ENCODE measurements at regions not wholly inside any gene's neighbourhood (a gene's known extent, or its start where the extent isn't known, plus 50 kb on each side); places are given as distances from the start of the nearest gene placed in this dataset.
"Not testable (repeated sequence)": the region's sequence is repeated elsewhere in the genome, so short reads cannot be mapped to it uniquely, and the experiment has no call there.

- H3K27ac ChIP-seq = no peak overlapping the region
- WGBS = 75% methylated on average over 4 of the region's 4 CpGs
- DNase-seq (ENCODE audit: low spot score) = no peak
- no peaks in the 10 kb centered on the region for H3K27me3 ChIP-seq (replicated peaks; ENCODE audit: insufficient read depth)
- H3K4me3 ChIP-seq = no peak overlapping the region
- intact Hi-C loops (cut with DNase I) = no loop called here
- H3K4me1 ChIP-seq (replicated peaks) = no peaks in the 10 kb centered on the region
- no peaks in the 10 kb centered on the region for H3K9me3 ChIP-seq
- TF ChIP-seq, protein P1, sequence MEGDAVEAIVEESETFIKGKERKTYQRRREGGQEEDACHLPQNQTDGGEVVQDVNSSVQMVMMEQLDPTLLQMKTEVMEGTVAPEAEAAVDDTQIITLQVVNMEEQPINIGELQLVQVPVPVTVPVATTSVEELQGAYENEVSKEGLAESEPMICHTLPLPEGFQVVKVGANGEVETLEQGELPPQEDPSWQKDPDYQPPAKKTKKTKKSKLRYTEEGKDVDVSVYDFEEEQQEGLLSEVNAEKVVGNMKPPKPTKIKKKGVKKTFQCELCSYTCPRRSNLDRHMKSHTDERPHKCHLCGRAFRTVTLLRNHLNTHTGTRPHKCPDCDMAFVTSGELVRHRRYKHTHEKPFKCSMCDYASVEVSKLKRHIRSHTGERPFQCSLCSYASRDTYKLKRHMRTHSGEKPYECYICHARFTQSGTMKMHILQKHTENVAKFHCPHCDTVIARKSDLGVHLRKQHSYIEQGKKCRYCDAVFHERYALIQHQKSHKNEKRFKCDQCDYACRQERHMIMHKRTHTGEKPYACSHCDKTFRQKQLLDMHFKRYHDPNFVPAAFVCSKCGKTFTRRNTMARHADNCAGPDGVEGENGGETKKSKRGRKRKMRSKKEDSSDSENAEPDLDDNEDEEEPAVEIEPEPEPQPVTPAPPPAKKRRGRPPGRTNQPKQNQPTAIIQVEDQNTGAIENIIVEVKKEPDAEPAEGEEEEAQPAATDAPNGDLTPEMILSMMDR (IDR thresholded peaks at IDR 0.05) = no peak
- TF ChIP-seq POLR2AphosphoS5 (IDR thresholded peaks at IDR 0.05) (no peak), POLR2A (IDR thresholded peaks at IDR 0.05) (no peak)
- H3K36me3 ChIP-seq = no peaks in the 10 kb centered on the region
These were observed 542.4 kb upstream of the RGMB start for GRCh38 chr5:98231089-98231488.

- H3K4me1 ChIP-seq (replicated peaks); H3K36me3 ChIP-seq; intact Hi-C loops (cut with DNase I); H3K4me3 ChIP-seq; H3K27me3 ChIP-seq (replicated peaks; ENCODE audit: insufficient read depth); H3K27ac ChIP-seq; H3K9me3 ChIP-seq; DNase-seq (ENCODE audit: low spot score): not testable (repeated sequence)
- 82% methylated on average over 5 of the region's 5 CpGs for WGBS
These were observed 535.7 kb upstream of the RGMB start for GRCh38 chr5:98237794-98238193.

DNA sequence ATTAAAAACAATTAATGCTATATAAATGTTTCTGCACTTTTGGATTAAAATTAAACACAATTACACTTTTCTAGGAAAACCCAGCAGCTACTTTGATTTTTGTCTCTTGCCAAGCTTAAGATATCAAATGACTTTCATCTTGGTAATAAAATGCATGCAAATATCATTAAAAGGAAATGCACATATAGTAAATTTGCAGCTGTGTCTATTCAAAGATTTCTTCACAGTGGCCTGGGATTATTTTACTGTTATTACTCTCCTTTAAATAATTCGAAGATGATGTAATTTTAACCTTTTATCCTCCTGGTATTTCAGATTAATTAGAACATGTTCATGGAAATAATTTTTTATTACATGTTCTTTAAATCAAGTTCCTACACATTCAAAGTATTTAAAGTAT is 529.5 kb upstream of the RGMB start:
- Histone ChIP-seq H3K36me3 (no peaks in the 10 kb centered on the region), H3K4me1 (replicated peaks) (no peaks in the 10 kb centered on the region), H3K4me3 (no peak overlapping the region), H3K27ac (no peak overlapping the region), H3K9me3 (no peaks in the 10 kb centered on the region), H3K27me3 (replicated peaks; ENCODE audit: insufficient read depth) (no peaks in the 10 kb centered on the region)
- no peak for TF ChIP-seq POLR2AphosphoS5 (IDR thresholded peaks at IDR 0.05)
- TF ChIP-seq, protein P1 (IDR thresholded peaks at IDR 0.05) = no peak
- no peak for TF ChIP-seq POLR2A (IDR thresholded peaks at IDR 0.05)
- no peak for DNase-seq (ENCODE audit: low spot score)
- WGBS = 35% methylated on average over 1 of the region's 1 CpG
- intact Hi-C loops (cut with DNase I) = no loop called here

GRCh38 chr5:98248949-98249348 is 524.5 kb upstream of the RGMB start:
- TF ChIP-seq, protein P1 (IDR thresholded peaks at IDR 0.05) = no peak
- TF ChIP-seq POLR2AphosphoS5 (IDR thresholded peaks at IDR 0.05) (no peak), POLR2A (IDR thresholded peaks at IDR 0.05) (no peak)
- no peak for DNase-seq (ENCODE audit: low spot score)

DNA sequence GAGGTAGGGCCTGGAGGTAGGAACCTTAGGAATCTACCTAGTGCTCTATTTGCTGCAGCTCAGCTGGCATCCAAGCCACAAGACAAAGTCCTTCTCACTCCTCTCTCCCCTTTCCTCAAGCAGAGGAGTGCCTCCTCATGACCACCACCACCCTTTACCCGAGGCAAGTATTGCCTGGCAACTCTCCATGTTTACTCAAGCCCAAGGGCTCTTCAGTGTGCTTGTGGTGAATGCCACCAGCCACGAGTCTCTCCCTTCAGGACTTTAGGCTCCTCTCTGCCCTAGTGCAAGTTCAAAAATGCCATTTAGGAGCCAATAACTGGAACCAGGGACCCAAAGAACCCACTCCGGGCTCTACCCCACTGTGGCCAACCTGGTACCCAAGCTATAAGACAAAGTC is 514.5 kb upstream of the RGMB start:
- 56% methylated on average over 3 of the region's 3 CpGs for WGBS
- DNase-seq (ENCODE audit: low spot score) = no peak

More at GRCh38 chr5:98248949-98249348, 524.5 kb upstream of the RGMB start:
- H3K9me3 ChIP-seq = no peaks in the 10 kb centered on the region
- no peaks in the 10 kb centered on the region for H3K4me1 ChIP-seq (replicated peaks)
- H3K4me3 ChIP-seq = no peak overlapping the region
- intact Hi-C loops (cut with DNase I) = no loop called here
- WGBS = 57% methylated on average over 2 of the region's 2 CpGs
- H3K36me3 ChIP-seq = no peaks in the 10 kb centered on the region
- H3K27ac ChIP-seq = no peak overlapping the region
- no peaks in the 10 kb centered on the region for H3K27me3 ChIP-seq (replicated peaks; ENCODE audit: insufficient read depth)

More for the DNA sequence above, 514.5 kb upstream of the RGMB start:
- Histone ChIP-seq H3K4me3 (no peak overlapping the region), H3K9me3 (no peaks in the 10 kb centered on the region), H3K36me3 (no peaks in the 10 kb centered on the region), H3K4me1 (replicated peaks) (no peaks in the 10 kb centered on the region), H3K27me3 (replicated peaks; ENCODE audit: insufficient read depth) (no peaks in the 10 kb centered on the region), H3K27ac (no peak overlapping the region)
- TF ChIP-seq POLR2A (IDR thresholded peaks at IDR 0.05) (no peak), POLR2AphosphoS5 (IDR thresholded peaks at IDR 0.05) (no peak)
- TF ChIP-seq, protein P1 (IDR thresholded peaks at IDR 0.05) = no peak
- intact Hi-C loops (cut with DNase I) = no loop called here
